Stromal cell of bone marrow (primary cell): ENCODE measurements at regions not wholly inside any gene's neighbourhood (a gene's known extent, or its start where the extent isn't known, plus 50 kb on each side); places are given as distances from the start of the nearest gene placed in this dataset.

Experiments used
- DNase-seq: peaks from one replicate; pipeline ENCODE4 v3.0.0-alpha.2; 2012; ENCODE audit warnings: low read depth

GRCh38 chr1:184141361-184141880 is 89.9 kb downstream of the TSEN15 start:
- DNase-seq: no peak

GRCh38 chr1:184143449-184143848 is 91.9 kb downstream of the TSEN15 start:
- no peak for DNase-seq

- no peak for DNase-seq
Observed at GRCh38 chr1:184145083-184145482, 93.6 kb downstream of the TSEN15 start.

- DNase-seq: no peak
Observed at GRCh38 chr1:184146202-184146601, 94.7 kb downstream of the TSEN15 start.

- DNase-seq: peak; percentile 76
Observed at GRCh38 chr1:184150776-184151531, 99.4 kb downstream of the TSEN15 start.

GRCh38 chr1:184152434-184152898 is 100.9 kb downstream of the TSEN15 start:
- DNase-seq: no peak

GRCh38 chr1:184152974-184153373 is 101.4 kb downstream of the TSEN15 start:
- no peak for DNase-seq

- DNase-seq: no peak
Observed at GRCh38 chr1:184153731-184154130, 102.2 kb downstream of the TSEN15 start.

GRCh38 chr1:184156521-184157393 is 105.2 kb downstream of the TSEN15 start:
- no peak for DNase-seq

- DNase-seq: no peak
Observed at GRCh38 chr1:184157394-184157742, 105.8 kb downstream of the TSEN15 start.

GRCh38 chr1:184158896-184159681 is 107.6 kb downstream of the TSEN15 start:
- DNase-seq: no peak

GRCh38 chr1:184160236-184160635 is 108.7 kb downstream of the TSEN15 start:
- DNase-seq: peak; percentile 78

- DNase-seq: peak; percentile 43
Observed at GRCh38 chr1:184161071-184161698, 109.7 kb downstream of the TSEN15 start.

- no peak for DNase-seq
Observed at GRCh38 chr1:184162281-184162680, 110.8 kb downstream of the TSEN15 start.

GRCh38 chr1:184163674-184164465 is 112.3 kb downstream of the TSEN15 start:
- DNase-seq: peak; percentile 80

GRCh38 chr1:184164536-184164935 is 113.0 kb downstream of the TSEN15 start:
- no peak for DNase-seq

GRCh38 chr1:184166485-184166884 is 115.0 kb downstream of the TSEN15 start:
- DNase-seq: no peak

GRCh38 chr1:184167352-184167751 is 115.8 kb downstream of the TSEN15 start:
- no peak for DNase-seq

- no peak for DNase-seq
Observed at GRCh38 chr1:184170719-184171118, 119.2 kb downstream of the TSEN15 start.

GRCh38 chr1:184176058-184176457 is 124.5 kb downstream of the TSEN15 start:
- no peak for DNase-seq

GRCh38 chr1:184181044-184181443 is 129.5 kb downstream of the TSEN15 start:
- DNase-seq: no peak
